ENCODE measurements at regions not wholly inside any gene's neighbourhood (a gene's known extent, or its start where the extent isn't known, plus 50 kb on each side); places are given as distances from the start of the nearest gene placed in this dataset.

DNA sequence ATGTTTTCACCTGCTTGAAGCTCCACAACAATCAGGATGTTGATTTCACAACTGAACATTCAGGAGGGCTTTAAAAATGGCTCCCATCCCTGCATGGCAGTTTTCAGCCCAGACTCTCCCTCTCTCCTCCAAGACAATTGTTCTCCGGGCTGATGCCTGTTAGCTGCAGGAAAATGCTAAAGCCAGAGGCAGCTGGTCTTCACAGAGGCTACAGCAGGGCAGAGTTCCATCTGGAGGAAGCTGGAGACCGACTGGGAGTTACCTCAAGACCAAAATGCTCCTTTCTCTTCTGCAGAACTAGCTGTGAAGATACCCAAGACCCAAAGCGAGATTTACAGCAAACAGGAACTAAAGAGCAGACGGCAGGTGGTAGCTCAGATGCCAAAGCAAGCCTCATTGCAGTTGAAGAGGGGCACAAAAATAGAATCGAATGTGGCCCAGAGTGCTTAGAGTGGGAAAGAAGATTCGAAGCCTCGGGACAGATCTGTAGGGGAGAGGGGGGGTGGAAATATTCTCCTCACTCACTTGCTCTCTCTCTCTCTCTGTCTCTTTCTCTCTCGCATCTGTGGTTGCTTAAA, 423.6 kb downstream of the ZNF521 start:
- intact Hi-C loops (cut with micrococcal nuclease; ENCODE audit: unreplicated experiment) (no loop called here), in situ Hi-C loops (cut with HindIII; ENCODE audit: low pct_unique_long_range_greater_than_20kb, low sequenced_read_pairs) (no loop called here)
- Histone ChIP-seq H3K27me3 (ENCODE audit: control insufficient read depth, insufficient read depth, low read length) (no peaks in the 10 kb centered on the region; the same call in 1 of the 2 replicates), H3K4me3 (ENCODE audit: low read depth in 2 of 2, low read length in 2 of 2) (no peak overlapping the region), H3K9me3 (ENCODE audit: control insufficient read depth, insufficient read depth, low read depth, low read length) (no peaks in the 10 kb centered on the region), H3K36me3 (ENCODE audit: control insufficient read depth, insufficient read depth, low read length) (no peaks in the 10 kb centered on the region), H3K27ac (ENCODE audit: low read length) (no peak overlapping the region), H3K4me1 (ENCODE audit: control insufficient read depth, insufficient read depth, low read length) (no peaks in the 10 kb centered on the region; the same call in 1 of the 2 replicates)
- TF ChIP-seq, protein P1, sequence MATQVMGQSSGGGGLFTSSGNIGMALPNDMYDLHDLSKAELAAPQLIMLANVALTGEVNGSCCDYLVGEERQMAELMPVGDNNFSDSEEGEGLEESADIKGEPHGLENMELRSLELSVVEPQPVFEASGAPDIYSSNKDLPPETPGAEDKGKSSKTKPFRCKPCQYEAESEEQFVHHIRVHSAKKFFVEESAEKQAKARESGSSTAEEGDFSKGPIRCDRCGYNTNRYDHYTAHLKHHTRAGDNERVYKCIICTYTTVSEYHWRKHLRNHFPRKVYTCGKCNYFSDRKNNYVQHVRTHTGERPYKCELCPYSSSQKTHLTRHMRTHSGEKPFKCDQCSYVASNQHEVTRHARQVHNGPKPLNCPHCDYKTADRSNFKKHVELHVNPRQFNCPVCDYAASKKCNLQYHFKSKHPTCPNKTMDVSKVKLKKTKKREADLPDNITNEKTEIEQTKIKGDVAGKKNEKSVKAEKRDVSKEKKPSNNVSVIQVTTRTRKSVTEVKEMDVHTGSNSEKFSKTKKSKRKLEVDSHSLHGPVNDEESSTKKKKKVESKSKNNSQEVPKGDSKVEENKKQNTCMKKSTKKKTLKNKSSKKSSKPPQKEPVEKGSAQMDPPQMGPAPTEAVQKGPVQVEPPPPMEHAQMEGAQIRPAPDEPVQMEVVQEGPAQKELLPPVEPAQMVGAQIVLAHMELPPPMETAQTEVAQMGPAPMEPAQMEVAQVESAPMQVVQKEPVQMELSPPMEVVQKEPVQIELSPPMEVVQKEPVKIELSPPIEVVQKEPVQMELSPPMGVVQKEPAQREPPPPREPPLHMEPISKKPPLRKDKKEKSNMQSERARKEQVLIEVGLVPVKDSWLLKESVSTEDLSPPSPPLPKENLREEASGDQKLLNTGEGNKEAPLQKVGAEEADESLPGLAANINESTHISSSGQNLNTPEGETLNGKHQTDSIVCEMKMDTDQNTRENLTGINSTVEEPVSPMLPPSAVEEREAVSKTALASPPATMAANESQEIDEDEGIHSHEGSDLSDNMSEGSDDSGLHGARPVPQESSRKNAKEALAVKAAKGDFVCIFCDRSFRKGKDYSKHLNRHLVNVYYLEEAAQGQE (IDR thresholded peaks at IDR 0.05; ENCODE audit: insufficient read depth in 1 of 2, low read depth in 2 of 2, low read length in 1 of 2), result no peak
- TF ChIP-seq, protein P2, sequence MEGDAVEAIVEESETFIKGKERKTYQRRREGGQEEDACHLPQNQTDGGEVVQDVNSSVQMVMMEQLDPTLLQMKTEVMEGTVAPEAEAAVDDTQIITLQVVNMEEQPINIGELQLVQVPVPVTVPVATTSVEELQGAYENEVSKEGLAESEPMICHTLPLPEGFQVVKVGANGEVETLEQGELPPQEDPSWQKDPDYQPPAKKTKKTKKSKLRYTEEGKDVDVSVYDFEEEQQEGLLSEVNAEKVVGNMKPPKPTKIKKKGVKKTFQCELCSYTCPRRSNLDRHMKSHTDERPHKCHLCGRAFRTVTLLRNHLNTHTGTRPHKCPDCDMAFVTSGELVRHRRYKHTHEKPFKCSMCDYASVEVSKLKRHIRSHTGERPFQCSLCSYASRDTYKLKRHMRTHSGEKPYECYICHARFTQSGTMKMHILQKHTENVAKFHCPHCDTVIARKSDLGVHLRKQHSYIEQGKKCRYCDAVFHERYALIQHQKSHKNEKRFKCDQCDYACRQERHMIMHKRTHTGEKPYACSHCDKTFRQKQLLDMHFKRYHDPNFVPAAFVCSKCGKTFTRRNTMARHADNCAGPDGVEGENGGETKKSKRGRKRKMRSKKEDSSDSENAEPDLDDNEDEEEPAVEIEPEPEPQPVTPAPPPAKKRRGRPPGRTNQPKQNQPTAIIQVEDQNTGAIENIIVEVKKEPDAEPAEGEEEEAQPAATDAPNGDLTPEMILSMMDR (IDR thresholded peaks at IDR 0.05), result no peak
- TF ChIP-seq SIN3A (IDR thresholded peaks at IDR 0.05; ENCODE audit: borderline replicate concordance, insufficient read depth, low read depth, low read length) (no peak), TCF7L2 (IDR thresholded peaks at IDR 0.05; ENCODE audit: low read depth, low read length) (no peak), POLR2AphosphoS5 (IDR thresholded peaks at IDR 0.05; ENCODE audit: low read depth, low read length) (no peak)
- ChIA-PET POLR2A (no interaction called here), CTCF (no interaction called here)
- no TSS peak for BruUV-seq (replicated peaks)
- ATAC-seq, result no peak
- DNase-seq (ENCODE audit: low read depth, low spot score), result no peak

DNA sequence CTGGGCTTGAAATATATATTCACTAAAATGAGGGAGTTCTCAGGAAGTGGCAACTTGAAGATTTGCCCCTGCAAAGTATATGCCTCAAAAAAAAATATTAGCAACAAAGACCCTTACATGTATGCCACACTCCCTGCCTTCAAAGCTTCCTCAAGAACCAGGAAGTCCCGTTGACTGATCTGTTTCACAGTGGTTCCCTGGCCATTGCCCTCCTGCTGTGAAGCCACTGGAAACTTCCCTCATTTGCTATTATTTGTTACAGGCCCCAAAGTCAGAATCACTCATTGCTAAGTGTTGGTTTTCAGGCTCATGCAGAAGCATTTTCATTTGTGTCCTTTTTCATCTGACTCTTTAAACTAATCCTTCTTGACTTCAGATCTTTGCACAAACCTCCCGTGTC, 421.5 kb downstream of the ZNF521 start:
- CTCF ChIA-PET, result no interaction called here

More for the DNA sequence above, 421.5 kb downstream of the ZNF521 start:
- in situ Hi-C loops (cut with HindIII; ENCODE audit: low pct_unique_long_range_greater_than_20kb, low sequenced_read_pairs) (no loop called here), intact Hi-C loops (cut with micrococcal nuclease; ENCODE audit: unreplicated experiment) (loop anchor here (5.0 kb wide), 1 partner anchor 48 kb away; no protein-coding TSS in a partner anchor)
- no peak overlapping the region for H3K27ac ChIP-seq (ENCODE audit: low read length)
- POLR2A ChIA-PET, result no interaction called here
- TF ChIP-seq, protein P2 (IDR thresholded peaks at IDR 0.05), result no peak
- TF ChIP-seq TCF7L2 (IDR thresholded peaks at IDR 0.05; ENCODE audit: low read depth, low read length) (no peak), POLR2AphosphoS5 (IDR thresholded peaks at IDR 0.05; ENCODE audit: low read depth, low read length) (no peak), SIN3A (IDR thresholded peaks at IDR 0.05; ENCODE audit: borderline replicate concordance, insufficient read depth, low read depth, low read length) (no peak)
- TF ChIP-seq, protein P1 (IDR thresholded peaks at IDR 0.05; ENCODE audit: insufficient read depth in 1 of 2, low read depth in 2 of 2, low read length in 1 of 2), result no peak
- no peak overlapping the region for H3K4me3 ChIP-seq (ENCODE audit: low read depth in 2 of 2, low read length in 2 of 2)
- H3K36me3 ChIP-seq (ENCODE audit: control insufficient read depth, insufficient read depth, low read length), result no peaks in the 10 kb centered on the region
- H3K9me3 ChIP-seq (ENCODE audit: control insufficient read depth, insufficient read depth, low read depth, low read length), result no peaks in the 10 kb centered on the region
- DNase-seq (ENCODE audit: low read depth, low spot score) (no peak), ATAC-seq (no peak)
- H3K27me3 ChIP-seq (ENCODE audit: control insufficient read depth, insufficient read depth, low read length), result no peaks in the 10 kb centered on the region
- H3K4me1 ChIP-seq (ENCODE audit: control insufficient read depth, insufficient read depth, low read length), result no peaks in the 10 kb centered on the region; the same call in 1 of the 2 replicates
- no TSS peak for BruUV-seq (replicated peaks)
